PC-9 (cell line): ENCODE measurements at regions not wholly inside any gene's neighbourhood (a gene's known extent, or its start where the extent isn't known, plus 50 kb on each side); places are given as distances from the start of the nearest gene placed in this dataset.

ENCODE experiments used
- BruUV-seq: library from RNA; stranded (reverse); fragments of 400-500 nt; replicated peaks from 2 replicates; lab custom pipeline; 2021; lab: Mats Ljungman, UMichigan
- CTCF ChIA-PET: fragments of 300-600 bp; sonication (Branson Sonifier 250); formaldehyde crosslinking; loops from one replicate; lab custom pipeline; 2022; ENCODE audit warnings: antibody characterized with exemption; lab: Charles Lee
- POLR2A ChIA-PET: fragments of 300-600 bp; sonication (Branson Sonifier 250); formaldehyde crosslinking; loops from one replicate; lab custom pipeline; 2022; ENCODE audit warnings: antibody characterized with exemption; ENCODE audit not compliant: unreplicated experiment; lab: Charles Lee
- DNase-seq, 2 experiments: peaks; one replicate each; pipeline versions ENCODE4 v3.0.0 to v3.0.0-alpha.2; 2015 to 2022; ENCODE audit warnings: mixed read lengths in 1 of 2
- H2AFZ ChIP-seq: fragments of 200-600 bp; sonication (generic); 2 replicates; pipeline ENCODE4 v1.8.1; 2017; ENCODE audit warnings: antibody characterized with exemption
- H3F3A ChIP-seq: fragments of 200-600 bp; sonication (generic); 2 replicates; pipeline ENCODE4 v1.8.1; 2017; ENCODE audit warnings: antibody characterized with exemption, mild to moderate bottlenecking, low read depth; ENCODE audit not compliant: insufficient read depth
- H3K27ac ChIP-seq: fragments of 200-600 bp; sonication (generic); 2 replicates; pipeline ENCODE4 v1.6.1; 2016; ENCODE audit warnings: mixed run types
- H3K27me3 ChIP-seq: fragments of 200-600 bp; sonication (generic); 2 replicates; pipeline ENCODE4 v1.6.1; 2016; ENCODE audit warnings: low read depth, mixed run types; ENCODE audit not compliant: insufficient read depth
- H3K36me3 ChIP-seq: fragments of 200-600 bp; sonication (generic); 2 replicates; pipeline ENCODE4 v1.6.1; 2016; ENCODE audit warnings: low read depth, mixed run types
- H3K4me1 ChIP-seq: fragments of 200-600 bp; sonication (generic); replicated peaks from 2 replicates; pipeline ENCODE4 v1.6.1; 2016; ENCODE audit warnings: mixed run types; ENCODE audit not compliant: insufficient read depth
- H3K4me2 ChIP-seq: fragments of 200-600 bp; sonication (generic); 2 replicates; pipeline ENCODE4 v1.6.1; 2017; ENCODE audit warnings: mixed run types
- H3K4me3 ChIP-seq: fragments of 200-600 bp; sonication (generic); 2 replicates; pipeline ENCODE4 v1.6.1; 2016; ENCODE audit warnings: mixed run types
- H3K79me2 ChIP-seq: fragments of 200-600 bp; sonication (generic); 2 replicates; pipeline ENCODE4 v1.6.1; 2017; ENCODE audit warnings: low read depth, mixed run types
- H3K9me2 ChIP-seq: fragments of 200-600 bp; sonication (generic); 2 replicates; pipeline ENCODE4 v1.8.1; 2017; ENCODE audit warnings: mild to moderate bottlenecking; ENCODE audit not compliant: insufficient read depth
- H3K9me3 ChIP-seq: fragments of 200-600 bp; sonication (generic); 2 replicates; pipeline ENCODE4 v1.8.1; 2016; ENCODE audit warnings: low read depth; ENCODE audit not compliant: insufficient read depth
- H4K20me1 ChIP-seq: fragments of 200-600 bp; sonication (generic); 2 replicates; pipeline ENCODE4 v1.8.1; 2017; ENCODE audit not compliant: insufficient read depth
- EZH2 ChIP-seq: fragments of 200-600 bp; sonication (generic); IDR thresholded peaks from 2 replicates; pipeline ENCODE4 v1.8.0; 2017; ENCODE audit warnings: antibody characterized with exemption, low read depth
- intact Hi-C: fragments of 100-400 bp; cut with micrococcal nuclease; formaldehyde crosslinking; loops from one replicate; pipeline ENCODE4 v1.10.0; 2022; ENCODE audit not compliant: unreplicated experiment
- TF ChIP-seq, protein P1 (sequence below): fragments of 200-600 bp; sonication (generic); conservative IDR thresholded peaks from 2 replicates; pipeline ENCODE4 v1.6.1; 2017; ENCODE audit warnings: mixed run types, antibody characterized with exemption, mild to moderate bottlenecking, moderate library complexity

- no peak for DNase-seq
- ChIA-PET CTCF (no interaction called here), POLR2A (no interaction called here)
- no peaks in the 10 kb centered on the region for H3K27me3 ChIP-seq
- no peaks in the 10 kb centered on the region for H3K36me3 ChIP-seq
- no peaks in the 10 kb centered on the region for H3K9me3 ChIP-seq
- no peak overlapping the region for H3K4me3 ChIP-seq
- TF ChIP-seq, protein P1, sequence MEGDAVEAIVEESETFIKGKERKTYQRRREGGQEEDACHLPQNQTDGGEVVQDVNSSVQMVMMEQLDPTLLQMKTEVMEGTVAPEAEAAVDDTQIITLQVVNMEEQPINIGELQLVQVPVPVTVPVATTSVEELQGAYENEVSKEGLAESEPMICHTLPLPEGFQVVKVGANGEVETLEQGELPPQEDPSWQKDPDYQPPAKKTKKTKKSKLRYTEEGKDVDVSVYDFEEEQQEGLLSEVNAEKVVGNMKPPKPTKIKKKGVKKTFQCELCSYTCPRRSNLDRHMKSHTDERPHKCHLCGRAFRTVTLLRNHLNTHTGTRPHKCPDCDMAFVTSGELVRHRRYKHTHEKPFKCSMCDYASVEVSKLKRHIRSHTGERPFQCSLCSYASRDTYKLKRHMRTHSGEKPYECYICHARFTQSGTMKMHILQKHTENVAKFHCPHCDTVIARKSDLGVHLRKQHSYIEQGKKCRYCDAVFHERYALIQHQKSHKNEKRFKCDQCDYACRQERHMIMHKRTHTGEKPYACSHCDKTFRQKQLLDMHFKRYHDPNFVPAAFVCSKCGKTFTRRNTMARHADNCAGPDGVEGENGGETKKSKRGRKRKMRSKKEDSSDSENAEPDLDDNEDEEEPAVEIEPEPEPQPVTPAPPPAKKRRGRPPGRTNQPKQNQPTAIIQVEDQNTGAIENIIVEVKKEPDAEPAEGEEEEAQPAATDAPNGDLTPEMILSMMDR: no peak
- TF ChIP-seq EZH2: no peak
- H3K4me2 ChIP-seq: no peak overlapping the region
- no TSS peak for BruUV-seq
- no peaks in the 10 kb centered on the region for H3K9me2 ChIP-seq
- intact Hi-C loops: no loop called here
- no peaks in the 10 kb centered on the region for H3K79me2 ChIP-seq
- no peaks in the 10 kb centered on the region for H3F3A ChIP-seq
- H3K27ac ChIP-seq: no peak overlapping the region
- no peaks in the 10 kb centered on the region for H3K4me1 ChIP-seq
- H4K20me1 ChIP-seq: no peaks in the 10 kb centered on the region; the same call in 1 of the 2 replicates
- H2AFZ ChIP-seq: no peak overlapping the region
Observed at GRCh38 chr3:88225326-88226008, 75.7 kb downstream of the C3orf38 start.

DNA sequence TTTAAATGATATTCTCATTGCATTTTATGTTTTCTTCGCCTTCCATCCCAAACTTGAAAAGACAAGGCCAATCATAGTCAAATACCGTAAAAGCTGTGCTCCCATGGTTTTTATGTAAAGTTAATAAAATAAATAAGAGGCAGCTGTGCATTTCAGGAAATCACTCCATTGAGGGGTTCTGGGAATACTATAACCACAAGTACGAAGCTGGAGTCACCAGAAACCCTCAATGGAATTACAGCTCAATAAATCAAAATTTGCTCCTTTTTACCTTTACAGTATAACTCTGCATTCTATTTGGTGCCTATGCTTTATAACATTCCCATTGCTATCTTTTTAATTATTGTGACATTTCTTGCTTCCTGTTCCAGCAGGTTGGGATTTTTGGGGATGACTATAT, 77.2 kb downstream of the C3orf38 start:
- Histone ChIP-seq H2AFZ (no peak overlapping the region), H3K4me2 (no peak overlapping the region), H3K4me3 (no peak overlapping the region), H3K9me3 (no peaks in the 10 kb centered on the region), H3K4me1 (no peaks in the 10 kb centered on the region), H3K36me3 (no peaks in the 10 kb centered on the region), H4K20me1 (no peaks in the 10 kb centered on the region; the same call in 1 of the 2 replicates), H3K79me2 (no peaks in the 10 kb centered on the region), H3K9me2 (no peaks in the 10 kb centered on the region), H3K27ac (no peak overlapping the region), H3K27me3 (no peaks in the 10 kb centered on the region), H3F3A (no peaks in the 10 kb centered on the region)
- no peak for DNase-seq
- CTCF ChIA-PET: no interaction called here
- TF ChIP-seq, protein P1: no peak
- TF ChIP-seq EZH2: no peak
- BruUV-seq: no TSS peak
- POLR2A ChIA-PET: no interaction called here
- intact Hi-C loops: no loop called here

DNA sequence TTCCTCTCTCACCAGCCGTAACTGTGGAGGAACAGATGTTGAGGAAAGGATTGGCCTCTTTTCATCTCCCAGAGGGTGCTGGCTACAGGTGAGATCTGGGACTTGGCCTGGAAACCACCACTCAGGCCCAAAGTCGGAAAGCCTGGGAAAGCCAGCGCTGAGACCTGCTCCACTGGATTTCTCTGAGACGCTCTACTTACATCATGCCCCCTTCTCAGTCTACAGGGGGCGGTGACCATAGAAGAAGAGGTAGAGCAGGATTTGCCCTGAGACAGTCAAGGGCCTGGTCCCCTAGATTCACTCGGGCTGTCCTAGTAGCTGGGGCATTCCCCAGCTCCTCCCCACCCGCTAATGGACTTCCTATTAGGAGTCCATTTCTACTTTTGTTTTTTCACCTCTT, 80.9 kb downstream of the C3orf38 start:
- H4K20me1 ChIP-seq: no peaks in the 10 kb centered on the region; the same call in 1 of the 2 replicates
- no peak overlapping the region for H3K27ac ChIP-seq
- H3K79me2 ChIP-seq: no peaks in the 10 kb centered on the region
- no peaks in the 10 kb centered on the region for H3K27me3 ChIP-seq
- ChIA-PET POLR2A (no interaction called here), CTCF (no interaction called here)
- intact Hi-C loops: no loop called here
- H3F3A ChIP-seq: no peaks in the 10 kb centered on the region
- no peaks in the 10 kb centered on the region for H3K9me3 ChIP-seq
- no peak for DNase-seq
- H3K9me2 ChIP-seq: 0 out of 2 replicates have a peak, but pooled peaks cover 4% of the 10 kb centered on the region
- no peak for TF ChIP-seq EZH2
- TF ChIP-seq, protein P1: no peak
- H2AFZ ChIP-seq: no peak overlapping the region
- H3K4me2 ChIP-seq: no peak overlapping the region
- no peak overlapping the region for H3K4me3 ChIP-seq
- BruUV-seq: no TSS peak
- no peaks in the 10 kb centered on the region for H3K36me3 ChIP-seq
- H3K4me1 ChIP-seq: no peaks in the 10 kb centered on the region
